ENCODE measurements at regions not wholly inside any gene's neighbourhood (a gene's known extent, or its start where the extent isn't known, plus 50 kb on each side); places are given as distances from the start of the nearest gene placed in this dataset.

DNA sequence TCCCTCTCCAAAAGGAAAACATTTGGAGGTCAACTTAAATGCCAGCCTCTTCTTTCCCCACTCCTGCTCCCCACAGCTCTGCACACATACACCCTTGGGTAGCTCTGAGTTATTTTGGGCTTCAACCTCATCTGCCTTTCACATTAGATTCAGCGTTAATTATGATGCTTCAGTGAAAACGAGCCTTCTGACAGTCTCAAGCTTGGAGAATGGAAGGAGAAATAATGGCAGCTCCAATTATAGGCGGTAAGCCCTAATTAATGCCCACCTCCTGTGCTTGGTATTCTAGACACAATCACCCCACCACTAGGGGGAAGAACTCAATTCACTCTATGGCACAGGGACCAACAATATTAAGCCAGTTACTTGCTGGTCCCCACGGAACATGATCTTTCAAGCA lies 397.9 kb downstream of the BRINP2 start:
- no peak for DNase-seq

DNA sequence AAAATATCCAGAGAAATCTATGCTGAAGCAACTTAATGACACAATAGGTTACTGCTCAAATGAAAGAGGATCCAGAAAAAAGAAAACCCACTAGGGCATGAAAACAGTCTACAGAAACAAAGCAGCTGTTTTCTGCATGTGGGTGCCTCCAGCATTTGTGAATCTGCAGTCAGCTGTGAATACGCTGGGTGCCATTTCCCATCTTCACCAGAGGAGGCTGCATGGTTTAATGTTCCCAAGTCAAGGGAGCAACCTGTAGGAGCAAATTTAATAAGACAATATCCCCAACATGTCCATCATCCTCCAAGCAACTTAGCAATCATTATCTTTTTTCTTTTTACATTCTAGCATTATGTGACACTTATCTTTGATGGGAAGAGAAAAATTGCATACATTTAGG lies 396.6 kb downstream of the BRINP2 start:
- DNase-seq: peak; percentile 4

DNA sequence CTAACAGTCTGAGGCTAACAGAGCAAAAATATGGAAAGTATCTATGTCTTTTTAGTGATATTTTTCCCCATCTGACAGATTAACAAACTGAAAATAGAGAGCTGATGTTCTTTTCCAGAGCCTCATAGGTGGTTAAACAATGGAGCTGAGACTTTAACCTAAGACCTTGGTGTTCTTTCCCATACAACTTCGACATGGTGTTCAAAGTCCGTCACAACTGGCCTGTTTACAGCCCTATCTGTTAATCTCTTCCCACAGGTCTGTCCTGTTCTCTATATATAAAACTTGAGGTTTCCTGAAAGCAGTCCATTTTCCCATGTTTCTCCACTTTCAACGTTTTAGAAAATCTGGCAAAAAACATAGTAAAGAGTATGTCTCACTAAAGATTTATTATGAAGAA lies 395.7 kb downstream of the BRINP2 start:
- DNase-seq: no peak

DNA sequence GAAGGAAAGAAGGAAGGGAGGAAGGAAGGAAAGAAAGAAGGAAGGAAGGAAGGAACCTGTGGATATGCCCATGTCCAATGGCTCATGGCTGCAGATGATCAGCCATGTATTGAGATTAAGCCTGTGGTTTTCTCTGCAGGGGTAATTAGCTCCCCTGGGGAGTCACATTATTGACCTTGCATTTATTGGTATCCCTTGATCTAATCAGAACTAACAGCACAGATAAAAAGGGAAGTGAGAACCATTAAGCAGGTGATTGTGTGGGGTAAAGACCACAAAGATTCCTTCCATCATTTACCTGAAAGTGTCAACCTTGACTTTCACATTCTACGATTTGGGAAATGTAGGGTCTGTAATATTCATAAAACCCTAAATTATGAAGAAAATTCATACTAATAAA lies 390.7 kb downstream of the BRINP2 start:
- no peak for DNase-seq

DNA sequence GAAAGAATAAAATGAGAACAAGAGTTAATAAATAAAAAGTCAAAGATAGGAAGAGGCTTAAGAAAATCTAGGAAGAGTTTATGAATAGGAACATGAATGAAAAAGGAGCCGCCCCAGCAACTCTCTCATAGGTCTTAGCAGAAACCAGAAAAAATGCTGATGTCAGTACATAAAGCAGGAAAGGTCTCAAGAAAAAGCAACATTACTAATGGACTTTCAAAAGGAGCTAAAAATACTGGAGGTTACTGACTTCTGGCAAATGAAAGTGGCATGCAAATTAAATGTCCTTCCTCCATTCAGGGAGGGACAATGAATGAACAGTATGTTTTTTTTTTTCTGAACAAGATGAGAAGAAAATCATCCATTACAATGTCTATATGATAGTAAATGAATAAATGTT lies 387.6 kb downstream of the BRINP2 start:
- DNase-seq: no peak

DNA sequence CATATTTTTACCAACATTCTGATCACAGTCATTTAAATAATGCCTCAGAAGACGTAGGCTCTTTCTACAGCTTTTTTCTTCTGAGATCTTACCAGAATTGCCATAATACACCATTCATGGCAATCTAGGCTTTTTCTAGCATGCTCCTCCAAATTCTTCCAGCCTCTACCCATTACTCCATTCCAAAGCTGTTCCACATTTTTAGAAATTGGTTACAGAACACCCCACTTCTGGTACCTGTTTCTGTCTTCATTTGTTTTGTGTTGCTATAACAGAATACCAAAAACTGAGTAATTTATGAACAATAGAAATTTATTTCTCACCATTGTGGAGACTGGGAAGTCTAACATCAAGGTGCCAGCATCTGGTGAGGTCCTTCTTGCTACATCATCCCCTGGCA lies 385.4 kb downstream of the BRINP2 start:
- DNase-seq: no peak

DNA sequence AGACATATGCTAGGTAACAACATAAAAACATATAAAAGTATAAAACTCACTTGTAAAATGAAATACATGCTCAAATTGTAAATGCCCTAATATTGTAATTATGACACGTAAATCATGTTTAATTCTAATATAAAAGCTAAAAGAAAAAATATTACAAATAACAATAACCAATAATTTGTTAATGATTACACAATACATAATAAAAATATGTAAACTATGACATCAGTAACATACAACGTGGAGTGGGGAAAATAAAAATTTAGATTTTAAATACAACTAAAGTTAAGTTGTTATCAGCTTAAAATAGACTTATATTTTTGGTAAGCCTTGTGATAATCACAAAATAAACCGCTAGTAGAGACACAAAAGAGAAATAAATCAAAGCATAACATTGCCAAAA lies 376.4 kb downstream of the BRINP2 start:
- no peak for DNase-seq

DNA sequence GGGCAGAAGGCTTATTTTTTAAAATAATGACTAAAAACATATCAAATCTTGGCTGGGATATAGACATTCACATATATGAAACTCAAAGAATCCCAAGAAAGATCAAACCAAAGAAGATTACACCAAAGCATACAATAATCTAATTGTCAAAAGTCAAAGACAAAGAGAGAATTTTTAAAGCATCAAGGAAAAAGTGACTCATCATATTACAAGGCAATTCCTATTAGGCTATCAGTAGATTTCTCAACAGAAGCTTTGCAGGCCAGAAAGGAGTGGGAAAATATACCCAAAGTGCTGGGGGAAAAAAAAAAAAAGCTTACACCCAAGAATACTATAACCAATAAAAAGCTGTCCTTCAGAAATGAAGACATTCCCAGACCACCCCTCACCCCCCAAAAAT lies 375.6 kb downstream of the BRINP2 start:
- DNase-seq: peak; percentile 5

DNA sequence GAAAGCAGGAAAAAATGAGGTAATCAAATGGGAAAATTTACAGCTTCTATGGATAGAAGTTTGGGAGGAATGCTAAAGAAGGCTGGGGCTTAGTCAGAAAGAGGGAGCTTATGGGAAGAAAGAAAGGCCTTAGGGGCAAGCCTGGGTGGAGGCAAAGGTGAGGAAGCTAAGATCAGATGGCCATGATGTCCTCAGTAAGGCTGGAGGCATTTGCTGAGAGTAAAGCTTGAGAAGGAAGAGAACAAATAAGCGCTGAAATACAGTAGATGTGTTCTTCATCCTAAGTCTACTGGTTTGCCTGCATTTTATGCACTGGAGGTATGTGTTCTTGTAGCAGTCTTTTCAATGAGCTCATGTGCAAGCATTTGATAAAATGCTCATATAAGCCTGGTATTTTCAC lies 355.4 kb downstream of the BRINP2 start:
- DNase-seq: no peak

DNA sequence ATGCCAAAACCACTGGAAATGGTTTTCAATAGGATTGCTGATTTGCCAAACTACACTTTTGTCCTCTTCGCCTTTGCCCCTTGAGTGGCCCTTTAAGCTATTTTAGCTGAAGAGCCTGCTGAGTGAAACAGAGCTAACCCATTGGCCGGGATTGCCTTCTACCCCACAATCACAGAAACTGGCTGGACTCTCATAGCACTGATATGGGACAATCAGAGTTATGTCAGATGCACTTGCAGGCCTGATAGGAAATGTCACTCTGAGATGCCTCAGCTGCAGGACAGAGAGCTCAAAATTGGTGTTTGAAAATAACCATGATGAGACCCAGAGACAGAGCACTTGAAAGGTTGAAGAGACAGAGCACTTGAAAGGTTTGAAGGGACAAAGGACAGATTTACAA lies 354.4 kb downstream of the BRINP2 start:
- no peak for DNase-seq

DNA sequence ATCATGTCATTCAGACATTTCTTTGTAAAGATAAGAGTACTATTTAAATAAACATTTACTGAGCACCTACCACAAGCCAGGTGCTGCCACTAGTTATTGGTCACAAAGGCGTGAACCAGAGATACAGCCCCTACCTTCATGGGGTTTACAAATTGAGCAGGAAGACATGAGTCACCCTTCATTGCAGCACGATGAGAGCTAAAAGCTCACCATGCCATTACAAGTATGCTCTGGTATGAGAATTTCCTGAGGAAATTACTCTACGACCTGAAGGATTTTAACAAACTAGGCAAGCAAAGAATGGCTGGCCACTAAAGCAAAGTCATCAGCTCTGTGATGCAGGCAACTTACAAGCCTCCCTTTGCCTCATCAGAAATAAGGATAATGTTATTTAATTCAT lies 346.8 kb downstream of the BRINP2 start:
- DNase-seq: peak; percentile 63

DNA sequence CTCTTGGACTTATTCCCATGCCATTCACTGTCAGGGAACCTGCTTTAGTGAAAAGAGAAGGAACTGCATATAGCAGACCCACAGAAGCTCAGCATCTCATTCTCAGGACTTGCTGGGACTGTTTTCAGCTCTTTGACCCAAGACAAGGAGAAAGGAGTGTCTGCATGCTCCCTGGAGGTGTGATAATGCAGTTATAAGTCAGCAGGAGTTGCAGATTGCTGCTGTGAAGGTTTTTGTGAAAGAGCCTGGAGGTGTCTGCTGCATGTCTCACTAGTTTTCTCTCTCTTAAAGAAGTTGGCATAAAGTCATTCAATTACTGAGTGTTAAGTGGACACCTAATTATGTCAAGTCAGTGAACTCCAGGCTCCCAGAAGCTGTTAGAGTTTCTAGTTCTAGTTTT lies 343.4 kb downstream of the BRINP2 start:
- no peak for DNase-seq

DNA sequence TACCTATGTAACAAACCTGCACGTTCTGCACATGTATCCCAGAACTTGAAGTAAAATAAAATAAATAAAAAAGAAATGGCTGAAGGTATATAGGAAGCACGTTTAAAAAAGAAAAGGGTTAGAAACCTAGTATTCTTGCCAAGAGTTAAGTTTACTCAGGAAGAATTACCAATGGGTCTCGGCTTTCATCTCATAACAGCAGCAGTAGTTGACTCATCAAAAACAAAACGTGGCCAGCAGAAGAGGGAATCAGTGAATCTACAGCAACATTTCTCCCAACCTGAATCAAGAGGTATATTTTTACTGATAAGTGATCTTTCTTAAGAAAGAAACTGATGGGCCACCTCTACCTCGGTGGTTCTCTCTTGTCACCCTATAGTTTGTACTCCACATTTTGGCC lies 340.3 kb downstream of the BRINP2 start:
- DNase-seq: no peak

DNA sequence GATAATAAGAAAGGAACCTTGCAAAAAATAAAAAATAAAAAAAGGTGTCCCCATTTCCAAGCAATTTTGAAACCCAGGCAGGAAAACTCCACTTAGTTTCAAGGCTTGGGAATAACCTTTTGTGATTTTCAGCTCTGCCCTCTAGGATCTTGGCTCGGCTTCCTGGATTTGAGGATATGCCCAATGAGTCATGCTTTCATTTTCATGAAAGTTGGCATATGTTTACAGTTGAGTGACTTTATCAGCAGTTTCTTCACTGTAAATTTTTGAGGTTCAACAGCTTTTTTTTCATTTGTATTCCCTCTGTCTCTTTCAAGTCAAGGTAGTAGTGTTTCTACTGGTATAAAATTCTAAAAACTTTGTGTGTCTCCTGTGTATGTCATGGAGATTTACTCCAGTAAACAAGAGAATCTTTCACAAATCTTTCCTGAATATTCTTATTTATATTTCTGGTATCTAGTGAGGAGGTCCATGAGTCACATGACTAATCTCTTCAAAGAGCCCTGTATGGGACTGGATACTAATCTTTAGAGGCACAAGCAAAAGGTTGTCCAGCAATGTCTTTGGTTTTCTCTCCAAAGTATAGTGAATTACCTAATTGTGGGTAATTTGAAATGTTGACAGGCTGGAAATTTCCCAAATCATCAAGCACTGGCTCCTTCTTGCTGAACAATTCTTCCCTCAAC lies 335.3 kb downstream of the BRINP2 start:
- DNase-seq: no peak

DNA sequence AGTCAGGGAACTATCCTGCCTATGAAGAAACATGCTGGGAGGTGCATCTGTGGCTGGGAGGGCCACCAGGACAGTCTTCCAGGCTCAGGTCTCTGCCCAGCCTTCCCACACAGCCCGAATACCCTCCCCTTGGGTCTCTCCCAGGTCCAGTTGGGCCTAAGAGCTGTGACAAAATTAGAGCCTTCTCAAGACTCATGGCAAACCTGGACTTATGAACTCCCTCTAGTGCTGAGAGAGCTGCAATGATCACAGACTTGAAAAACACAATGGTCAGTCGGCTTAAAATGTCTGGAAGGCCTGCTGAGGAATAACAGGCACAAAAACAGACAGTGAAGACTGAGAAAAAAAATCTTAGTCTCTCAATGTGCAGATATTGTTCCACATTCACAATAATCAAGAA lies 325.1 kb downstream of the BRINP2 start:
- no peak for DNase-seq

DNA sequence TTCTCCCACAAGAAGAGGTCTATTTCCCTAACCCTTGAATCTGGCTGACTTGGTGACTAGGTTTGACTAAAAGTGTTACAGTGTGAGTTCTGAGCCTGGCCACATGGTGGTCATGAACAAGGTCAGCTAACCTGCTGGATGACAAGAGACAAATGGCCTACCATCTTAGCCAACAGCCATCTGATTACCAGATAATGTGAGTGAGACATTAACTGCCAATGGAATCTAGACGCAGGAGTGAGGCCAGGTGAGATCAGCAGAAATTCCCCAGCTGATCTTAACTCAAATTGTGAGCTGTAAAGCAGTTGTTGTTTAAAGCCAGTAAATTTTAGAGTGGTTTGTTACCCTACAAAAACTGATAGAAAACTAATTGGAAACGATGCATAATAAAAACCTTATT lies 320.0 kb downstream of the BRINP2 start:
- no peak for DNase-seq

DNA sequence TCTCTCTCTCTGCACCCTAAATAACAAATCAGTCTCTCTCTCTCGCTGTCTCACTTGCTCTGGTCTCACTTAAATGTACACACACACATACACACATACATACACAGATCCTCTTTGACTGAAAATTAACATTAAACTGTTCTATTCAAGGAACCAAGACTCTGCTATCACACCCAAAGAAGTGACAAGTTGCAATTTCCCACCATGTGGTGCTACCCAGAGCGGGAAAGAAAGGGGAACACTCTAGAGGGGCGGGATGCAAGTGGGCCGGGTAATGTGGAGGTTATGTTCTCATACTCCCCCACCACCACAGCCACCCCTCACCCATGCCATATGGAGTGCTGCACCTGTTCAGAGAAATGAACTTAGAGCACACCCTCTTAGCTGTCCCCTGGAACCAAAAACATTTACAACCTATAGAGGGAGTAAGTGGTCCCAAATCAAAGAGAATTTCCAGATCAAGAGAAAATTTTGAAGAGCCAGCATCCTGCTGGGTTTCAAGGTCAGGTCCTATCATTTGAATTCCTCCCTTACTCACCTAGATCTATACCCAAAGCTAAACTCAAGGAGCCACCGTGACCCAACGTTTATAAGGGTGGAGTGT lies 319.4 kb downstream of the BRINP2 start:
- no peak for DNase-seq

DNA sequence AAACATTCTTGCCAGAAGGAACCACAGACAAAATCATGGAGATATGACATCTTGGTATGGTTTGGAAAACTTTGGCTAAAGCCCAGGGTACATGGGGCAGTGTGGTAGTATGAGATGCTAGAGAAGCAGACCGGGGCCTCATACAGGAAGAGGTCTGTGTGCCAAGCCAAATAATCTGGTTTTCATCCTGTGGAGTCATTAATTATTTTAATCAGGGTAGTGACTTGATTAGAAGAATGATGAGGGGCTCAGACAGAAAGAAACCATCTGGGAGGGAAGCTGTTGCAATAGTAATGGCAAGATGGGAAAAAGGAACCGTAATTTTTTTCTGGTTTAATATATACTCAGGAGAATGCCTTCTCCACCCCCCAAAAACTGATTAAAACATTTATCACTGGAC lies 318.0 kb downstream of the BRINP2 start:
- DNase-seq: no peak

DNA sequence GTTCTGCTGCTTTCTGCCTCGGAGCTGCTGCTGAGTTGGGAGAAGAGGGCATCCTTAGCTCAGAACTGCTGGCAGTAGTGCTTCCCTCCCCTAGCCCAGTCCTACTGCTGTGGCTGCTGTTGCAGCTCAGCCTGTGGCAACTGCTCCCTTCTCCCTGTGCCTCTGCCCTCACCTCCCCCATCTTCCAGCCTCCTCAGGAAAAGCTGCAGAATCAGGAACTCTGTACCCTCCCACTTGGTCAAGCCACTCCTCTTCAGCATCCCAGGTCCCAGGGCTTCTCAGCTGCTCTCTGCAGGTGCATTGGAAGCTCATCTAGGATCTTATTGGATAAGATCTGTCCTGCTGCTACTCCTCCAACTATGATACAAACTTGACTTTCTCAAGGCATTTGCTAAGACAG lies 316.7 kb downstream of the BRINP2 start:
- DNase-seq: no peak

DNA sequence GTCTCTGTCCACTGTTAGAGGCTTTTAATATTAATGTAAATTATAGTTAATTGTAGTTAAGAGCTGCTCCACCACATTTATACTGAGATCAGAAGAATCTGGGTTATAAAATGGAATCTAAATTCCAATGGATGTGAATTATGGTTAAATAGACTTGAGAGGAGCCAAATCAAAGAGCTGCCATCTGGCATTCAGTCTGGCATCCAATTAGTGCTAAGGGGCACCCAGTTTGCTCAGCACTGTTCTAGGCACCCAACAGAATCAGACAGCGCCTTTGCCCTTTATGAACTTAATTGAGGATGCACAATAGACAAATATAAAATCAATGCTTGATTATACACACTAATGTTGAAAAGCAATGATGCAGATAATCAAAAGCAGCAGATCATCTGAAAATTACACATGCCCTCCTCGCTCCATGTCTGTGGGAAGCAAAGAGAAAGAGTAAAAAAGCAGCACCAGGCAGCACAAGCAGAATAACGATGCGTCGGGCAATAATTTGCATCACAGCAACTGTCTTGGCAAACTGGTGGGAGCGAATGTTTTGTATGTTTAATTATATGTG lies 310.1 kb downstream of the BRINP2 start:
- no peak for DNase-seq

DNA sequence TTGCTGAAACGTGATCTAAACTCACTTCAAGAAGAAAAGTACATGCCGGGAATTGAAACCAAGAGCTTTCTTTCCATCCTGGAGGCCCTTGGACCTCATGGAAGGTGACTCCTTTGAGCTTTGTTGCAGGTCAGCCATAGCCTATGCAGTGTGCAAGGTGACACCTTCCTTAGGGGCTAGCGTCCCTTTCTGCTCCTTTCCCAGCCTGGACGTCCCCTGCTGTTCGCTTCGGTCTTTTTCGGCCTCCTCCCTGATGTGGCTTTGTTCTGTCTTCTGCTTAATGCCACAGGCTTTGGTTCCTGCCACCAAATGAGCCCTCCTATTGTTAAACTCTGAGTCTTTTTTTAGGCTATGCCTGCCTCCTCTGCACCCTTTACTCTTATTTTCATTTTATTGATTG lies 308.8 kb downstream of the BRINP2 start:
- no peak for DNase-seq

DNA sequence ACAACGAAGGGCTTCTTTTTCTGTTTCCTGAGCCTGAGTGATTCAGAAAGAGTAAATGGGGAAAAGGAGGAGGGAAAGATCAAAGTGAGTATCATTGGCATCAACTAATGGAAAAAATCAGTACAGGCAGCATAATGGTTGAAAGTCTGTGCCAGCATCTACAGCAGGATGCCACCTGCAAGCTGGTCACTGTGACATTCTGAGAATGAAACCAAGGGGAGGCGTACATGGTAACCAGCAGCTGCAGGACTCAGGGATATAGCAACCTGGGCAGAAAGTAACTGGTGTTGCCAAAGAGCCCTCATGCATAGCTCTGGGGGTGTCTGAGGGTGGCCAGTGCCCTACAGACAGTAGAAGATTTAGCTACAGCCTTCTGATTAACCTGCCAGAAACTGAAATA lies 305.9 kb downstream of the BRINP2 start:
- no peak for DNase-seq

DNA sequence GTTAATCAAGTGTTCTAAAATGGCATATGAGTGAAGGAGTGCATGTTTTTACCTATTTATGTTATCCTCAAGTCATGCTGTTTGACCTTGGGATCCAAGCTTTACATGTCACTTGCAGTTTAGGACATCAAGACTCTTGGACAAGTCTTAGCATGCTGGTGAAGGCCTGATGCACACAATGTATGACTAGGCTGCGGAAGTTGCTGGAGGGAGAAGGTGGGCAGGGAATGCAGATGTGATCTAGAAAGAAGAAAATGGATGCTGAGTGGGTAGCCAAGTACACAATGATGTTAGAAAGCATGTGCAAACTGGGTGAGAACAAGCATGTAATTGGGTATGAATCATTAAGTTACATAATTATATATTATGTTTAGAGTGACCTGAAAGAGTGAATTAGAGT lies 301.8 kb downstream of the BRINP2 start:
- DNase-seq: no peak

DNA sequence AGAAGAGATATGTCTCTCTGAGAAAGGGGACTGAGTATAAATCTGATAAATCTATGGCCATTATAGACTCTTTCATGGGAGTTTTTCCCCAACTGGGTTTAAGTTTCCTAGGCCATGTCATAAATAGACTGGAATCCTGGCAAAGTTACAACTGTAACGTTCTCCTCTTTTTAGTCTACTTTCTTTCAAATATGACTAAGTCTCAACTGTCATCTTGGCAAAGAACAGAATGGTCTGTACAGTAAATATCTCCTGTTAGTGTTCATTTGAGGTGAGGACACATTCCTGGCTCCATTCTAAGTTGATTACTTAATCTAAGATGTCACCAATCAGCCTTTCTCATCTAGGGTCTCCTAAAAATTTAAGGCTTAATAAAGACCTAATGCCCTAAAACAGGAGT lies 300.5 kb downstream of the BRINP2 start:
- DNase-seq: peak; percentile 65

DNA sequence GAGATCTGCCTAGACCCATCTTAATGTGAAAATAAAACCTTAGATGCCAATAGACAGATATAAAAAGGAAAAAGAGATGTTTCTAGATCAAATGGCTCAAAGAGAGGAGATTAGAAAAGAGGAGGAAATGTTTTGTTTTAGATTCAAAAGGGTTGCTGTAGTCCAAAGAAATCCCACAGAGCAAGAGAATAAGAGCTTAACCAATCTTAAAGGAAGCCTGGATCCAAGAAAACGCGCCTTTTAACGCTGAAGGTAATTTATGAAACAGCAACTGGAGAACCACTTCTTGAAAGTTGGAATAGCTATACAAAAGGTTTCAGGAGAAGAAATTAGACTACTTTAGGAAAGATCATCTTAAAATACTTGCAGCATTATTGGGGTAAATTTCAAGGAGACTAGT lies 298.8 kb downstream of the BRINP2 start:
- DNase-seq: no peak
